ENCODE measurements at regions not wholly inside any gene's neighbourhood (a gene's known extent, or its start where the extent isn't known, plus 50 kb on each side); places are given as distances from the start of the nearest gene placed in this dataset.

DNA sequence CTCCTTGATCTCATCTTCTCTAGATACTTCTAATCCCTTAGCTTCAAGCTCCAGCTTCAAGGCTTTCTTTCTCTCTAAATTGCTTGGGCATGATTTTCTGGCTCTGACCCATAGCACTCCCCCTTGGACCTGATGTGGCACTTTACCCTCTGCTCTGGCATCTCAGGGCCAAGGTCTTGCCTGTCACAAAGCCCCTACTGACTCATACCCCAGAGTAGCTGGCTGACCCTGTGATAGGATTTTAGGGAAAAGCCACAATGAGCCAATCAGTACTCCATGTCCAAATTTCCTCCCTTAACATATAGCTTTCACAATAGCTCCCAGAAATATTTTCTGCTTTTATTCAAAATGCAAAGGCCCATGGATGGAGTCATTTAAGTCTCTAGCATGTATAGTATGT is 488.7 kb upstream of the SPRED2 start:
- H3K27me3 ChIP-seq (ENCODE audit: control insufficient read depth, insufficient read depth, low read length) = no peaks in the 10 kb centered on the region
- Mint-ChIP-seq H3K4me3 (peak overlapping the region in 1 of 4 donors; percentile 81), H3K36me3 (no peaks in the 10 kb centered on the region), H3K9me3 (peaks cover 0 to 4% (median 2%) of the 10 kb centered on the region in 7 donors), H3K27me3 (no peaks in the 10 kb centered on the region), H3K27ac (no peak overlapping the region), H3K4me1 (no peaks in the 10 kb centered on the region)
- ATAC-seq (ENCODE audit: low read depth in 2 of 2) (no peak), DNase-seq (no peak)
- H3K36me3 ChIP-seq (ENCODE audit: control insufficient read depth, insufficient read depth, low read length) = no peaks in the 10 kb centered on the region
- no peak overlapping the region for H3K4me3 ChIP-seq (ENCODE audit: low read depth, low read length)
- no peaks in the 10 kb centered on the region for H3K4me1 ChIP-seq (ENCODE audit: control insufficient read depth, insufficient read depth, low read length, poor library complexity, severe bottlenecking)
- no peak overlapping the region for H3K27ac ChIP-seq (ENCODE audit: insufficient read depth, low read length, poor library complexity, severe bottlenecking)
- H3K9me3 ChIP-seq (ENCODE audit: control insufficient read depth in 2 of 2, low read length in 2 of 2) = no peaks in the 10 kb centered on the region

DNA sequence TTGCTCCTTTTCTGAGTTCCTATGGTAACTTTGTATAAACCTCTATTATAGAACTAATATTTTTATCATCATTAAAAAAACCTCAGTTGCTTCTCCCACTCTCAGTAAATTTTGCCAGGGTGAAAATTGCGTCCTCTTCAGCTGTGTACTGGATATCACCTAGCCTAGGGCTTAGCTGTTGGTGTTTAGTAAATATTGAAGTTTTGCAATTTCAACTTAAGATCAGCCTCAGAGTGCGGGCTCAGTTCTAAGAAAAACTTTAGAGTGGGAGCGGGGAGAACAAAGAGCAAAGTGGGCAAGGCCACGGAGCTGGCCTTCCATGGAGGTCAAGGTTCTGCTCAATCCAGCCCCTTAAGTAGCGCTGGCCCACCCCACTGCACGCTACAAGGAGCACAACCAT is 488.3 kb upstream of the SPRED2 start:
- no peak overlapping the region for H3K27ac Mint-ChIP-seq
- Histone ChIP-seq H3K27ac (ENCODE audit: insufficient read depth, low read length, poor library complexity, severe bottlenecking) (no peak overlapping the region), H3K4me1 (ENCODE audit: control insufficient read depth, insufficient read depth, low read length, poor library complexity, severe bottlenecking) (no peaks in the 10 kb centered on the region), H3K27me3 (ENCODE audit: control insufficient read depth, insufficient read depth, low read length) (no peaks in the 10 kb centered on the region), H3K4me3 (ENCODE audit: low read depth, low read length) (no peak overlapping the region), H3K9me3 (ENCODE audit: control insufficient read depth in 2 of 2, low read length in 2 of 2) (no peaks in the 10 kb centered on the region), H3K36me3 (ENCODE audit: control insufficient read depth, insufficient read depth, low read length) (no peaks in the 10 kb centered on the region)
- H3K36me3 Mint-ChIP-seq = no peaks in the 10 kb centered on the region
- DNase-seq = no peak
- H3K4me1 Mint-ChIP-seq = no peaks in the 10 kb centered on the region
- H3K9me3 Mint-ChIP-seq = peaks cover 0 to 4% (median 2%) of the 10 kb centered on the region in 7 donors
- ATAC-seq (ENCODE audit: low read depth in 2 of 2) = no peak
- H3K27me3 Mint-ChIP-seq = no peaks in the 10 kb centered on the region
- H3K4me3 Mint-ChIP-seq = no peak overlapping the region

DNA sequence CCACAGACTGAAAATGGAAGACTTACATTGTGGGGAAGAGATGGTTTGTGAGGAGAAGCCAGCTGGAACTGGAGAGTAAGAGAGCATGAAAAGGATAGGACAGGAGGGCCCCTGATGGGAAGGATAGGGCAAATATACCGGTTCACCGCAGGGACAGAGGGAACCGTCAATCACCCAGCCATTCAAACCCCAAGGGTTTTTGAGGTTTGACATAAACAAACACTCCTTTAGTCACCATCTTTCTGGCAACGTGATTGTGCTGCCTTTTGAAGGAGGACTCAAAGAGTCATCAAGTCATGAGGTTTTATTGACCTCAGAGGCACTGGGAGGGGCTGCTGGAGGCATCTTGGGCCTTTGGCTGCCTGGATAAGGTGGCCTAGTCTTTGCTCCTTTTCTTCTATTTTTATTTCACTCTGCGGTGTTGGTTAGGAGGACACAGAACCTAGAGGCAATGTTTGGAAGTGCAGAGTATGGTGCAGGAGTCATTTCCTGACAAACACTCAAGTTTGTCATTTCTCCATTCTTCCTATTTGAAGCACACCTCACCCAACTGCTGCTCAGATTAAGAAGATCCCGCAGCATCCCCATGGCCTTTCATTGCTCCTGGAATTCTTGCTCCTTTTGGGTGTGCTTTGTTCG is 487.3 kb upstream of the SPRED2 start:
- DNase-seq (no peak), ATAC-seq (ENCODE audit: low read depth in 2 of 2) (no peak)
- Histone ChIP-seq H3K36me3 (ENCODE audit: control insufficient read depth, insufficient read depth, low read length) (no peaks in the 10 kb centered on the region), H3K9me3 (ENCODE audit: control insufficient read depth in 2 of 2, low read length in 2 of 2) (no peaks in the 10 kb centered on the region), H3K27me3 (ENCODE audit: control insufficient read depth, insufficient read depth, low read length) (no peaks in the 10 kb centered on the region), H3K4me1 (ENCODE audit: control insufficient read depth, insufficient read depth, low read length, poor library complexity, severe bottlenecking) (no peaks in the 10 kb centered on the region), H3K4me3 (ENCODE audit: low read depth, low read length) (no peak overlapping the region), H3K27ac (ENCODE audit: insufficient read depth, low read length, poor library complexity, severe bottlenecking) (no peak overlapping the region)
- H3K9me3 Mint-ChIP-seq = peaks cover 0 to 4% (median 2%) of the 10 kb centered on the region in 7 donors
- H3K4me3 Mint-ChIP-seq = no peak overlapping the region
- H3K27ac Mint-ChIP-seq = no peak overlapping the region
- no peaks in the 10 kb centered on the region for H3K36me3 Mint-ChIP-seq
- no peaks in the 10 kb centered on the region for H3K4me1 Mint-ChIP-seq
- H3K27me3 Mint-ChIP-seq = no peaks in the 10 kb centered on the region

DNA sequence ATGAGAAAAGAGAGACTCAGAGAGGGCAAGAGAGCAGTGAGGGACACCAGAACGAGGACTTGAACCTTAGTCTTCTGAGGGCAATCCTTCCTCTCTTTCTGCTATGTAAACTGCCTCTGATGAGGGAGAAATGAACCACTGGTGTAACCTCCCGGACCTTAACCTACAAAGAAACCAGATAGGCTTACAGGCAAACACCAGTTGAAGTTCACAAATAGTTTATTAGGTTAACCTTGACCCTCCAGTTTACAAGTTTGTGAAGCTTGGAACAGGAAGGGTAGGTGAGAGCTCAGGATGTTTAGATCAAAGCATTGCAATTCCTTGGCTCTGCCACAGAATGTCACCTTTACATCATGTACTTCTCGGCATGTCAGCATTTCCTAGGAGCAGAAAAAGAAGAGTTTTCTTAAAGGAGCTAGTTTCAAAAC is 486.4 kb upstream of the SPRED2 start:
- H3K4me1 ChIP-seq (ENCODE audit: control insufficient read depth, insufficient read depth, low read length, poor library complexity, severe bottlenecking) = no peaks in the 10 kb centered on the region
- H3K27me3 ChIP-seq (ENCODE audit: control insufficient read depth, insufficient read depth, low read length) = no peaks in the 10 kb centered on the region
- no peak overlapping the region for H3K4me3 ChIP-seq (ENCODE audit: low read depth, low read length)
- H3K4me1 Mint-ChIP-seq = no peaks in the 10 kb centered on the region
- no peaks in the 10 kb centered on the region for H3K36me3 ChIP-seq (ENCODE audit: control insufficient read depth, insufficient read depth, low read length)
- ATAC-seq (ENCODE audit: low read depth in 2 of 2) (no peak), DNase-seq (no peak)
- H3K4me3 Mint-ChIP-seq = no peak overlapping the region
- no peaks in the 10 kb centered on the region for H3K36me3 Mint-ChIP-seq
- H3K27ac Mint-ChIP-seq = no peak overlapping the region
- no peaks in the 10 kb centered on the region for H3K27me3 Mint-ChIP-seq
- H3K9me3 Mint-ChIP-seq = peaks cover 0 to 4% (median 2%) of the 10 kb centered on the region in 7 donors
- H3K9me3 ChIP-seq (ENCODE audit: control insufficient read depth in 2 of 2, low read length in 2 of 2) = no peaks in the 10 kb centered on the region
- no peak overlapping the region for H3K27ac ChIP-seq (ENCODE audit: insufficient read depth, low read length, poor library complexity, severe bottlenecking)

DNA sequence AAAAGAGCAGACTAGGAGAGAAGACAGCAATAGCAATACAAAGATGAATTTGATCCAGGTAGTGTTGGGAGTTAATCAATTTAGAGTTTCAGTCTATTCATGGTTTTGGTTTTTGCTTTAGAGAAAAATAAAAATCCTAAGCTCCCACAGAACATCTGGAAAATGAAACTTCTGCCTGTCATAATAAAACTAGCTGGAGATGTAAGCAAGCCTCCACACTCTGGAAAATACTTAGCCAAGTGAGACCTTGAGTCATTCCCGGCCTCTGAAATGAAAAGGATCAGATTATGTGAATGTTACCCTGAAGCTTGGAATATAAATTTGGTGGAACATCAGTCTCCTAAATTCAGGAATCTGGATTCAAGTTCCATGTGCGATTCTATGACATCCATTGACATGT is 485.6 kb upstream of the SPRED2 start:
- Mint-ChIP-seq H3K9me3 (peaks cover 0 to 4% (median 0%) of the 10 kb centered on the region in 7 donors), H3K4me3 (no peak overlapping the region), H3K27ac (no peak overlapping the region), H3K36me3 (no peaks in the 10 kb centered on the region), H3K4me1 (no peaks in the 10 kb centered on the region), H3K27me3 (no peaks in the 10 kb centered on the region)
- Histone ChIP-seq H3K27me3 (ENCODE audit: control insufficient read depth, insufficient read depth, low read length) (no peaks in the 10 kb centered on the region), H3K4me1 (ENCODE audit: control insufficient read depth, insufficient read depth, low read length, poor library complexity, severe bottlenecking) (no peaks in the 10 kb centered on the region), H3K36me3 (ENCODE audit: control insufficient read depth, insufficient read depth, low read length) (no peaks in the 10 kb centered on the region), H3K4me3 (ENCODE audit: low read depth, low read length) (no peak overlapping the region), H3K27ac (ENCODE audit: insufficient read depth, low read length, poor library complexity, severe bottlenecking) (no peak overlapping the region), H3K9me3 (ENCODE audit: control insufficient read depth in 2 of 2, low read length in 2 of 2) (no peaks in the 10 kb centered on the region)
- no peak for ATAC-seq (ENCODE audit: low read depth in 2 of 2)
- DNase-seq = no peak

DNA sequence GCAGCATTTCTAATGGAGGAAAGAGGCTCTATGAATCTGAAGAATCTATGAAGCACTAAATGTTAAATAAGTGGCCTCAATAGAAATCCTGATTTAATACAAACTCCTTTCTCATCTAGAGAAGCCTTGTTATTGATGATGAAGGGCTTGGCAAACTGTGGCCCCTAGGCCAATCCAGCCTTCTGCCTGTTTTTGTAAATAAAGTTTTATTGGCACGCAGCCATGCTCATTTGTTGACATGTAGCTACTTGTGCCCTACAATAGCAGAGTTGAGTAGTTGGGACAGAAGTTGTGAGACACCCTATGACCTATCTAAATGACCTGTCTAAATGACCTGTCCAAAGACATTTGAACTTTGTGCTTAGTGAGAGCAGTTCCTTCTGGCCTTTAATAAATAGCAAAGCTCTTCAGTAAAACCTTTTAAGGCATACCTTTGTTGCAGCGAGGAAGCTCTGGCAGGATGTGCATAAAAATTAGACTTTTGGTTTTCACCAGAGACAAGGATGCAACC is 484.4 kb upstream of the SPRED2 start:
- Histone ChIP-seq H3K27me3 (ENCODE audit: control insufficient read depth, insufficient read depth, low read length) (no peaks in the 10 kb centered on the region), H3K27ac (ENCODE audit: insufficient read depth, low read length, poor library complexity, severe bottlenecking) (no peak overlapping the region), H3K36me3 (ENCODE audit: control insufficient read depth, insufficient read depth, low read length) (no peaks in the 10 kb centered on the region), H3K9me3 (ENCODE audit: control insufficient read depth in 2 of 2, low read length in 2 of 2) (no peaks in the 10 kb centered on the region), H3K4me3 (ENCODE audit: low read depth, low read length) (no peak overlapping the region), H3K4me1 (ENCODE audit: control insufficient read depth, insufficient read depth, low read length, poor library complexity, severe bottlenecking) (no peaks in the 10 kb centered on the region)
- Mint-ChIP-seq H3K27ac (no peak overlapping the region), H3K36me3 (no peaks in the 10 kb centered on the region), H3K27me3 (no peaks in the 10 kb centered on the region), H3K4me3 (no peak overlapping the region), H3K9me3 (peaks cover 0 to 4% (median 0%) of the 10 kb centered on the region in 7 donors), H3K4me1 (no peaks in the 10 kb centered on the region)
- no peak for ATAC-seq (ENCODE audit: low read depth in 2 of 2)
- DNase-seq = no peak

DNA sequence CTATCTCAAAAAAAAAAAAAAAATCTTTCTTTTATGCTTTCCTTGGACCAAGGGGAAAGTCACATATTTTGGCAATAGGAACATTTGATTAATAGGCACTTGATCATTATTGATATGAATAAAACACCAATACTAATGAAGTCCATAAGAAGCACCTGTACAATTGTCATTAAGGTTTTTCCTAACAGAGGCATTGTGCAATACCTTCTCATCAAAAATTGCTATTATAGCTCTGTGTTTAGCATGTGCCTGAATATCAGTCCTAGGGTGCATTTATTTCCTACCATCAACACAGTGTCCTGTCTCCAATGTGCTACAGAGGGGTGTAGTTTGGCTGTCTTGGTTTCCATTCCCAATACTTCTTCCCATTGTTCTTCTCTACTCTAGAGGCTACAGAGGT is 483.8 kb upstream of the SPRED2 start:
- H3K4me3 ChIP-seq (ENCODE audit: low read depth, low read length) = no peak overlapping the region
- H3K36me3 ChIP-seq (ENCODE audit: control insufficient read depth, insufficient read depth, low read length) = no peaks in the 10 kb centered on the region
- no peaks in the 10 kb centered on the region for H3K27me3 ChIP-seq (ENCODE audit: control insufficient read depth, insufficient read depth, low read length)
- H3K27ac ChIP-seq (ENCODE audit: insufficient read depth, low read length, poor library complexity, severe bottlenecking) = no peak overlapping the region
- H3K4me3 Mint-ChIP-seq = no peak overlapping the region
- H3K27ac Mint-ChIP-seq = no peak overlapping the region
- ATAC-seq (ENCODE audit: low read depth in 2 of 2) (no peak), DNase-seq (no peak)
- H3K4me1 Mint-ChIP-seq = no peaks in the 10 kb centered on the region
- no peaks in the 10 kb centered on the region for H3K4me1 ChIP-seq (ENCODE audit: control insufficient read depth, insufficient read depth, low read length, poor library complexity, severe bottlenecking)
- no peaks in the 10 kb centered on the region for H3K27me3 Mint-ChIP-seq
- no peaks in the 10 kb centered on the region for H3K9me3 ChIP-seq (ENCODE audit: control insufficient read depth in 2 of 2, low read length in 2 of 2)
- H3K36me3 Mint-ChIP-seq = no peaks in the 10 kb centered on the region
- peaks cover 0 to 3% (median 1%) of the 10 kb centered on the region in 7 donors for H3K9me3 Mint-ChIP-seq

DNA sequence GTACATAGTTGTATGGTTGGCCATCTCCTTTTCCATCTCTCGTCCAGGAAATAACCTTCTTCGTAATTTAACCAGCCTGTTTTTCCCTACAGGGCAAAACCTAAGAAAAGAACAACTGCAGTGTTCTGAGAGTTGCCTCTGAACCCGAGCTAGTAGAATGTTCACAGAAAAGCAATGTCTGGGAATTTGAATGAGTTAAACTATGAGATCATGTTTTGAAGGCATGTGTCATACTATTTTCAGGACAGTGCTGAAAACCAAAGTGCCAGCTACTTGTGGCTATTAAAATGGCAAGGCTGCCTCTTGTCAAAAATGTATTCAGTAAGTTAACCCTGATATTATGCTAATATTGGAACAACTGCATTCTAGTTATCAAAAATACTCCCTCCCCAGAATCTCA is 482.9 kb upstream of the SPRED2 start:
- no peaks in the 10 kb centered on the region for H3K4me1 Mint-ChIP-seq
- no peak for ATAC-seq (ENCODE audit: low read depth in 2 of 2)

More for the DNA sequence above, 482.9 kb upstream of the SPRED2 start:
- Histone ChIP-seq H3K4me1 (ENCODE audit: control insufficient read depth, insufficient read depth, low read length, poor library complexity, severe bottlenecking) (no peaks in the 10 kb centered on the region), H3K27me3 (ENCODE audit: control insufficient read depth, insufficient read depth, low read length) (no peaks in the 10 kb centered on the region), H3K9me3 (ENCODE audit: control insufficient read depth in 2 of 2, low read length in 2 of 2) (no peaks in the 10 kb centered on the region), H3K27ac (ENCODE audit: insufficient read depth, low read length, poor library complexity, severe bottlenecking) (no peak overlapping the region), H3K4me3 (ENCODE audit: low read depth, low read length) (no peak overlapping the region), H3K36me3 (ENCODE audit: control insufficient read depth, insufficient read depth, low read length) (no peaks in the 10 kb centered on the region)
- DNase-seq = no peak
- Mint-ChIP-seq H3K36me3 (no peaks in the 10 kb centered on the region), H3K27me3 (no peaks in the 10 kb centered on the region), H3K27ac (no peak overlapping the region), H3K9me3 (peaks cover 0 to 2% (median 0%) of the 10 kb centered on the region in 7 donors), H3K4me3 (no peak overlapping the region)
